A549 (cell line): ENCODE measurements at regions not wholly inside any gene's neighbourhood (a gene's known extent, or its start where the extent isn't known, plus 50 kb on each side); places are given as distances from the start of the nearest gene placed in this dataset.

ENCODE experiments used
- CHD4 ChIP-seq: fragments of 200-600 bp; sonication (generic); IDR thresholded peaks from 2 replicates; pipeline ENCODE4 v1.6.1; 2016; ENCODE audit warnings: antibody characterized with exemption, mild to moderate bottlenecking, borderline replicate concordance
- CTCF ChIP-seq: fragments of >200 bp; sonication (Bioruptor Twin); formaldehyde crosslinking; IDR thresholded peaks from 3 replicates; pipeline ENCODE4 v1.5.1; 2016
- EP300 ChIP-seq, 2 experiments: fragments of >200 bp; sonication (Bioruptor Twin); formaldehyde crosslinking; IDR thresholded peaks; 2 replicates in 1 of 2; 3 replicates in 1 of 2; pipeline ENCODE4 v1.6.1; 2016 to 2017
- ESRRA ChIP-seq: fragments of 150-350 bp; IDR thresholded peaks from 2 replicates; pipeline ENCODE4 v1.6.1; 2014; ENCODE audit warnings: mild to moderate bottlenecking, low read length, borderline replicate concordance
- HOXB5 ChIP-seq: fragments of 250-450 bp; sonication (Bioruptor Pico); IDR thresholded peaks from 2 replicates; pipeline ENCODE4 v1.5.0; 2020; ENCODE audit warnings: mild to moderate bottlenecking, moderate library complexity
- MAX ChIP-seq: IDR thresholded peaks from 2 replicates; pipeline ENCODE4 v1.6.1; 2012
- PHF8 ChIP-seq: fragments of 200-600 bp; sonication (generic); IDR thresholded peaks from 2 replicates; pipeline ENCODE4 v1.6.1; 2016; ENCODE audit warnings: low read depth, mild to moderate bottlenecking, antibody characterized with exemption, moderate library complexity, borderline replicate concordance
- RAD21 ChIP-seq, 2 experiments: fragments of >200 bp in 1 of 2; sonication (Bioruptor Twin) in 1 of 2; formaldehyde crosslinking in 1 of 2; IDR thresholded peaks in 1 of 2; conservative IDR thresholded peaks in 1 of 2; 2 replicates in 1 of 2; 3 replicates in 1 of 2; pipeline ENCODE4 v1.6.1; 2012 to 2018; ENCODE audit warnings: inconsistent platforms in 1 of 2
- REST ChIP-seq: fragments of 200-600 bp; sonication (generic); IDR thresholded peaks from 2 replicates; pipeline ENCODE4 v1.6.1; 2016; ENCODE audit warnings: antibody characterized with exemption, mild to moderate bottlenecking, moderate library complexity
- RFX5 ChIP-seq: fragments of 450-650 bp; IDR thresholded peaks from 2 replicates; pipeline ENCODE4 v1.7.1; 2014; ENCODE audit warnings: antibody characterized with exemption, mild to moderate bottlenecking, moderate library complexity
- RNF2 ChIP-seq: fragments of 200-600 bp; sonication (generic); IDR thresholded peaks from 2 replicates; pipeline ENCODE4 v1.6.1; 2016; ENCODE audit warnings: low read depth, mild to moderate bottlenecking, antibody characterized with exemption, moderate library complexity, borderline replicate concordance
- SMC3 ChIP-seq: fragments of >200 bp; sonication (Bioruptor Twin); formaldehyde crosslinking; IDR thresholded peaks from 3 replicates; pipeline ENCODE4 v1.6.1; 2018; ENCODE audit warnings: inconsistent platforms
- SREBF2 ChIP-seq: fragments of 450-650 bp; IDR thresholded peaks from 2 replicates; pipeline ENCODE4 v1.6.1; 2014; ENCODE audit warnings: mild to moderate bottlenecking, moderate library complexity
- ZC3H11A ChIP-seq: fragments of 450-650 bp; IDR thresholded peaks from 2 replicates; pipeline ENCODE4 v1.6.1; 2014; ENCODE audit warnings: antibody characterized with exemption, mild to moderate bottlenecking

- TF ChIP-seq EP300 (IDR thresholded peaks at IDR 0.05) (no peak), REST (no peak), CTCF (no peak), RAD21 (conservative IDR thresholded peaks at IDR 0.05 in 1 of 2, IDR thresholded peaks at IDR 0.05 in 1 of 2) (no peak), SREBF2 (no peak), PHF8 (no peak), RNF2 (no peak), CHD4 (no peak), SMC3 (no peak), RFX5 (no peak), ZC3H11A (no peak), MAX (no peak), ESRRA (no peak), HOXB5 (no peak)
These were observed 82.4 kb upstream of the MACF1 start for GRCh38 chr1:39122056-39122455.
